ENCODE measurements at regions not wholly inside any gene's neighbourhood (a gene's known extent, or its start where the extent isn't known, plus 50 kb on each side); places are given as distances from the start of the nearest gene placed in this dataset.
"Not testable (repeated sequence)": the region's sequence is repeated elsewhere in the genome, so short reads cannot be mapped to it uniquely, and the experiment has no call there.

DNA sequence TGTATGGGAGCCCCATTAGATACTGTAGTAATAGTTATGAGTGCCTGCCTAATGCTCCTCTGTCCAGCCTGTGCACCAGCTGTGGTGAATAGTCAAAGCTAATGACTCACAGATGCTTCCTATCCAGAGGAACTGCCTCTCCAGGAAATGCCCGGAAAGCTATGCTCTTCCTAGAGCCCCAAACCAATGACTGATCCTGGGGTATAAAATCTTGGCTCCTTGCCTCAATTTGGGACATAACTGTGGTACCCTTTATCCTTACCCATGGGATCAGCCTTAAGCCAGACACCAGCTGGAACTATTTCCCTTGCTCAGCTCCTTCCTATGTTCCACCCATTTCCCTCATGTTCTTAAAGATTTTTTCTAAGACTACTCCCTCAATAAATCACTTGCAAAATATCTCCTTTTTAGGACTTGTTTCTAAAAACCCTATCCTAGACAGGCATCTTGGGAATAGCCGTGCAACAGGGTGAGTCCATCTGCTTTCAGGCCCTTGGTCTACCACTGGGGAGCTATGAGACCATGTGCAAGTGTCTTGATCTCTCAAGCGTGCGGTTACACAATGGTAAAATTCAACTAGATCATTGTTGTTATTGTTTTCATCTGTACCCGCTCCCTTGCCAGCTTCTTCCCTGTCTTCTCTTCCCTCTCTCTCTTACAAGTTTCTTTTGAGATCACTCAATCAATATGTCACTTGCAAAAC lies 283.7 kb downstream of the BTBD3 start:
- no peak for DNase-seq

DNA sequence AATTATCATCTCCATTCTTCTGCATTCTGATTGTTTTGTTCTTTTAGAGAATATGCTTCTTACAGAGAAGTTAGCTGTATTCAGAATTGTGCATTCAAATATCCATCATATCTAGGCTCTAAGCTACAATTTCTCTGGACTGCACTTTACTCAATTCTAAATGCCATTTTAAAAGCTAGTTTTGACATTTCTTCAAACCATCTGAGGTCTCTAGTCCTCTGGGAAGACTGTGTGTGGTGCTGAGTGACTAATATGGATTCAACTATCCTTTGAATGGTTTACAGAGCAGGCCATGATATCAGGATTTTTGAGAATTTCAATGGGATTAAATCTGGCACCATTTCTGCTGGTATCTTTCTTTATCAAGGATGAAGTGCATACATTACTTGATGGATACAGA lies 285.7 kb downstream of the BTBD3 start:
- DNase-seq = no peak

DNA sequence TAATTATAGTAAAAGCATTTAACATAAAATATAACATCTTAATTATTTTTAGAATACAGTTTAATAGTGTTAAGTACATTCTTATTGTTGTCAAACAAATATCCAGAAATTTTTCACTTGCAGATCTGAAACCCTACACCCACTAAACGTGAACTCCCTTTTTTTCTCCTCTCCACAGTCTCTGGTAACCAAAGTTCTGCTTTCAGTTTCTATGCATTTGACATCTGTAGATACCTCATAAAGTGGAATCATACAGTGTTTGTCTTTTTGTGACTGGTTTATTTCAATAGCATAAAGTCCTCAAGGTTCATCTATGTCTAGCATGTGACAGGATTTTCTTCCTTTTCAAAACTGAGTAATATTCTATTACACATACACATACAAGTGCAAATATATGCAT lies 286.3 kb downstream of the BTBD3 start:
- no peak for DNase-seq

DNA sequence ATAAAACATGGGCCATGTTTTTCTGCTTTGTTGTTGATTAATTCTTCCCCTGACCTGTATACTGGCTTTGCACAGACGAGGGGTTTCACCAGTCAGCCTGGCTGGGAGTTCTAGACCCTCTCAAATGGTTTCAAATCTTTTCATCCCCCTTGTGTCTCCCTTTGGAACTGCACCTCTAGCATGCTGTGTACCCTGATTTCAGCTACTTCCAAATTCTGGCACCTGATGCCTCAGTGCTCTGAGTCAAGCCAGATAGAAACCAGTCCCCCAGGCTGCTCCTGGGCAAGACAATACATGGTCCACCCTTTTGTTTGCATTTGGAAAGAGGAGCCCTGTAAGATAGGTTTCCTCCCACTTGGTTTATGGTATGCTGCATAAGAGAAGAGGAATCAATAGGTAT lies 290.2 kb downstream of the BTBD3 start:
- DNase-seq = no peak

DNA sequence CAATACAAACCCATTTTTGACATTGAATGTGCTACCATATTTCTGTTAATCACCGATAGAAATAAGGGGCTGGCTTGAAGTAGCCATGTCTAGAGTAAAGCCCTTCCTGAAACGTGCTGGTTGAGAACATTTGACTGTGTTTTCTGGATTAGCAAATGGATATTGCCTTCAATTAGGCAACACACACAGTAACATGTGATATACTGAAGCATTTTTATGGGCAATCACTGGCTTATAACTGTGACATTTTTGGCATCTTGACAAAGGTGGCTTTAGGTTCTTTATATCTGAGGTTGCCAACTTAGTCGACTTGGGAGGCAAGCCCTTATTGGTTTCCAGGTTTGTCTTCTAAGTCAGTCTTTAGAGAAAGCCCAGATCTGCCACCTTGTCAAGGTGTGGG lies 292.9 kb downstream of the BTBD3 start:
- DNase-seq = no peak

DNA sequence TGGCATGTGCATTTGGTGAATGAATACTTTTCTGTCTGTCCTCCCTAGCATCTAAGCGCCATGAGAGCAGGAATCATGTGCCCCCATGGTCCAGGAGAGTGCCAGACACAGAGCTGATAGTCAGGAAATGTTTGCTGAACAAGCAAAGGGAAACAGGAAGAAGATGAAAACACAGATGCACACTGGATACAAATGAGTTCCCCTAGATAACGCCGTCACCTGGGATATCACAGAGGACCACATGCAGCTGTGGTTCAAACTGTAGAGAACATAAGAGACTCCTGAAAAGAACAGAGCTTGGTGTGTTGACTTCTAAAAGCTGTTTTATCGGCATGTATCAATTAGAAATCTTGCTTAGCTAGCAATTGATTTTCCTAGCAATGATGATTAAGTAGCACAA lies 293.7 kb downstream of the BTBD3 start:
- DNase-seq = no peak

DNA sequence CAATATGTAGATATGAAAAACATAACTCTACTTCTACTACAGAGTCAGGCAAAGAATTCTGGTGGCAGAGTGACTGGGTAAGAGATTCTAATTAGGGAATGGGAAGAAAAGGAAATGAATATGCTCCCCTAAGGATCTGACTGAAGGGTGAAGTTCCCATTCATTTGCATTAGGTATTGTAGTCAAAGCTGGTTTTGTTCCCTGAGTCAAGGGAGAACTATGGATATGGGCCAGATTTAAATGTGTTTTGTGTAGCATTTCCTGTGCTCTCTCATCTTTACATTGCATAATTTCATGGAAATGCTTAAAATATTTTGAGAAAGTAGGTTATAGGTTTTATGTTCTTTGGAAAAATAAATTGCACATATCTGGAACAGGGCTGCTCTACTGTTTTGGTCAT lies 299.7 kb downstream of the BTBD3 start:
- DNase-seq = no peak

DNA sequence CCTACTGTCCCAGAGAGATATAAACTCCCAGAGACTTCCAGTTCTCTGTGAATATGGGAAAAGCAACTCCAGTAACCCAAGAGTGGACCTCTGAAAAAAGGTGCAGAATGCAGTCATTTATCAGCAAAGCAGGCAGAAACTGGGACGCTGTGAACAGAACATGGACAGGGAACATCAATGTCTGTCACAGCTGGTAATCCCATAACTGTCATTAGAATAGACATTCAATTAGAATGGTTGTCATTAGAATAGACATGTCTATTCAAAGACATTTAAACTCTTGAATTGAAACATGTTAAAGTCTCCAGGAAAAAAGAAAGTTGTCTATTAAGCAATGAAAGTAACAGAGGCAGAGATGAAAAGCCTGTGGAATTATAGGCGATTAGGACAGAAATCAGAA lies 302.1 kb downstream of the BTBD3 start:
- DNase-seq = no peak

DNA sequence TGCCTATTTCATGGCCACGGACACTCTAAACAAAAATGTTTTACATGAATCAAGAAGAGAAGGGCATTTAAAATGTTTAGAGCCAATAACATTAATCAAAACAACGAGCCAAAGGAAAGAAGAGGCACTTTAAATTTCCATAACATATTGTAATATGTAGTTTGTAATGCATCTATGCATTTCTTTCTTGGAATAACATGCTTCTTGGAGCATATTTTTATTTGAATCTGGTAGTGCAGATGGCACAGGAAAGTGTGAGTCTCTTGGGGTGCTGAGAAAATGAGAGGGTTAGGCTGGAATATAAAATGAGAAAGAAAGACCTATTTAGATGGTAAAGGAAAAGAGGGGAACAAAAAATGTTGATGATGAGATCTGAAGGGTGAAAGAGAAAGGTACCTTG lies 305.4 kb downstream of the BTBD3 start:
- peak in 1 of 58 donors; percentile 2 for DNase-seq

DNA sequence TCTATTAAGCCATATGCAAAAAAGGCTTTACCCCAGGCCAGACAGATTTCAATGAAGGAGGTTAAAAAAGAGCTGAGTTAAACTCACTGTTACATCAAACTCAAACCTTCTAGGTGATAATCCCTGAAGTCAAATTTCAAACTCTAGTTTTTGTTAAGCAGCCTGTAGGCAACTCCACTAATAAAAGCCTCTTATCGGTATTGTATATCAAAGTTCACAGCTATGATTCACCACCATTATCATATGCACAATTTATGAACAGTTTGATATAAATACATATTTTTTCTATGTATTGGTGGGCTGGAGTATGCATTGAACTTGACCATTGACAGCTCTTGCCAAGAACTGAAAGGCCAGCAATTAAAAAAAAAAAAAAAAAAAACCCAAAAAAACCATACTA lies 308.2 kb downstream of the BTBD3 start:
- DNase-seq = no peak

DNA sequence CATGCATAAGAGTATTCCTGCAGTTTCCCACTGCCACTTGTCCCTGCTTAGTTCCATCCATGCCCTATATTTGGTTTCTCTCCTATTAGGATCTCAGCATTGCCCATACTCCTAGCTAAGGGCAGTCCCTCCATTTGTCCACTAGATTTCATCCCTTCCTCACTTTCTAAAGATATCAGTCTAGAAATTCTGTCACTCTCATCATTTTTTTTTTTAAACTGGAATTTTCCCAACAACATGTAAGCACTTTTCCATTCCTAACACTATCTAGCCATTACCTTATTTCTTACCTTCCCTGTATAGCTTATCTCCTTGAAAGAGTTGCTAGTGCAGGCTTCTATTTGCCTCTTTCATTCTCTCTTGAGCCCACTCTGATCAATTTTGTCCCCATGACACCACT lies 312.2 kb downstream of the BTBD3 start:
- no peak for DNase-seq

DNA sequence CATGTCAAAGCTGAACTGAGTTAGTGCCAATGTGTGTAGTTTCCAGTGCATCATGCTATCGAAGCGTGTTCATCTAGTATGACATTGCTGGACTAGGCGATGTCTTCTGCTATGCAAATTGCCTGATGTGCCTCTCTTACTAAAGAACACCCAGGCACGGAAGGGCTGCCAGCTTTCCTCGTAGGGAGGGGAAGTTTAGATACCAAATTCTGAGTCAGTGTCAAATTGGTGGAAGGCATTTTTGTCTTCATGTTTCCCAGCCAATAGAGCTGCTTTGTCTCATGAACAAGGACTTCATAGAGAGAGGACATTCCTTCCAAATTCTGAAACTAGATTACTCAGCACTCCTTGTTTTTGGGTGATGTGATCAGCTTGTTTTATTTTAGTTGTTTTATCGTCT lies 320.1 kb downstream of the BTBD3 start:
- peak in 52 of 58 donors; percentile 4 to 86 (median 48) for DNase-seq

DNA sequence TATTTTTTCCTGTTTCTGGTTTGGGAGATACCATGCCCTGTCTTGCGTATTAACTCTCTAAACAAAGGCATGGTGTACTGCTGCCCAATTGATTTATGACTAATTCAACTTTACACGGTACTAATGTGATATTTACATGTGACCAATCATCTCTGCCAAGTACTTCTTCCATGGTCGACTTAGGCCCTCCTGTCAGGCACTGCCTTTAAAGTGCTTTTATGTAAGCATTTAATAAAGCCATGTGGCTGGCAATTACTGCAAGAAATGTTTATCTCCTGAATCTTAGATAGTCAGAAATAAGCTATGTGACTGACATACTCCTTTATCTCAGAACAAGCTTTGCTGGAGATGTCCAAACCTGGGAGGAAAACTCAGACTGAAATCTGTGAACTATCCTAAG lies 323.4 kb downstream of the BTBD3 start:
- no peak for DNase-seq

DNA sequence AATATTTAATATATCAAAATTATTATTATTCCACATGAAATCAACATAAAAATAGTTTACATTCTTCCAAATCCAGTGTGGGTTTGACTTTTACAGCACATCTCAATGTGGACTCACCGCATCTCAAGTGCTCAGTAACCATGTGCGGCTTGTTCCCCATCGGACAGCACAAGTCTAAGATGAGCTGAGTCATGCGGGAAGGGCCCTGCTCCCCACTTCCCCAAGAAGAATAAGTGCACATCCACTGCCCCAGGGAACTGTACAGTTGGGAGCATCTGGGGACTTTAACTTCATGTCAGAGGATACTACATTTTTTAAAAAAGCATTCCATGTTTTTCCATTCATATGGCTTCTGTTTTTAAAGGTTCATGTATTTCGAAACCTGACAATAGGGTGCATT lies 325.6 kb downstream of the BTBD3 start:
- DNase-seq = no peak

DNA sequence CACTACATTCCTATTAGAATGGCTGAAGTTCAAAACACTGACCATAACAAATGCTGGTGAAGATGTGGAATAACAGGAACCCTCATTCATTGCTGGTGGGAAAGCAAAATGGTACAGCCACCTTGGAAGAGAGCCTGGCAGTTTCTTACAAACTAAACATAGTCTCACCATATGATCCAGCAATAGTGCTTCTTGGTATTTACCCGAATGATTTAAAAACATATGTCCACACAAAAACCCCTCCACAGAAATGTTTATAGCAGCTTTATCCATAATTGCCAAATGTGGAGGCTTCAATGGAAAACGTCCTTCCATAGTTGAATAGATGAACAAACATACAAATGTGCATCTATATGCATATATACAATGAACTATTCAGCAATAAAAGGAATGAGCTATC lies 330.8 kb downstream of the BTBD3 start:
- no peak for DNase-seq

DNA sequence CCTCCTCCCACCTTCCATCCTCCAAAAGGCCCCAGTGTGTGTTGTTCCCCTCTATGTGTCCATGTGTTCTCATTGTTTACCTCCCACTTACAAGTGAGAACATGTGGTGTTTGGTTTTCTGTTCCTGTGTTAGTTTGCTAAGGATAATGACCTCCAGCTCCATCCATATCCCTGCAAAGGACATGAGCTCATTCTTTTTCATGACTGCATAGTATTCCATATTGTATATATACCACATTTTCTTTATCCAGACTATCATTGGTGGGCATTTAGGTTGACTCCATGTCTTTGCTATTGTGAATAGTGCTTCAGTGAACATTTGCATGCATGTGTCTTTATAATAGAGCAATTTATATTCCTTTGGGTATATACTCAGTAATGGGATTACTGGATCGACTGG lies 333.0 kb downstream of the BTBD3 start:
- not testable (repeated sequence) for DNase-seq

DNA sequence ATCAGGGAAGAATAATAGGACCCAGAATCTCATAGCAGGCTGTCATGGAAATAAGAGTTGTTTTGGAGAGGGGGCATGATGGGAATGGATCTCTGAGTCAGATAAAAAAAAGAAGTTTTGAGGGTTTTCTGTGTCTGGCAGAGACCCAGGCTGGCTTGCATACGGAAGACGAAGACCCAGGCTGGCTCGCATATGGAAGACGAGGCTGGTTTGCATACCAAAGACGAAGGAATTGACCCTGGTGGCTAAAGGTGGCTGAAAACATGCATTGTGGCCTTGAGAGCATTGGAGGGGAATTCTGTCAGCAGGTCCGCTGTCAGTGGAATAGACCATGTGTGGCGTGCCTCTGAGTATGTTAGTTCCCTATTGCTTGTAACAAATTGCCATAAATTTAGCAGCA lies 335.1 kb downstream of the BTBD3 start:
- DNase-seq = no peak

DNA sequence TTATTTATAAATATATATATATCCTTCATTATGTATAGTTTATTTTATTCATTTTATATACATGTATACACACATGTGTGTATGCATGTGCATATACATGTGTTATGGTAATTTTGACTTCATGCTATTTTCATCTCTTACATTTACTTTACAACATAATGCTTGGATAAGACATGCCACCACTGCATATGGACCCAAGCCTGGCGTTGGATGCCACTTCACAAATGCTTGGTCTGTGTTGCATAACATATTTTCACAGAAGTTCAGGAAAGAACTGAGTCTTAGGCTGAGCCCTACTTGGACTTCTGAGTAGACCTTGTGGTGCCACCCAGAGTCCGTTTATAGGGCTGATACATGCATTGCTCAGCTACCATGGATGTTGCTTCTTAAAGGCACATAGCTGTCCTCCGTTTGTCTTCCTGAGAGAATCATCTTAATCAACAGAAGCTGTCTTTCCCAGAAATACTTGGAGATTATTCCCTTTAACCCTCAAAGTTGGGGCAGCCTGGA lies 337.8 kb downstream of the BTBD3 start:
- DNase-seq = peak in 3 of 58 donors; percentile 1 to 26 (median 7)

DNA sequence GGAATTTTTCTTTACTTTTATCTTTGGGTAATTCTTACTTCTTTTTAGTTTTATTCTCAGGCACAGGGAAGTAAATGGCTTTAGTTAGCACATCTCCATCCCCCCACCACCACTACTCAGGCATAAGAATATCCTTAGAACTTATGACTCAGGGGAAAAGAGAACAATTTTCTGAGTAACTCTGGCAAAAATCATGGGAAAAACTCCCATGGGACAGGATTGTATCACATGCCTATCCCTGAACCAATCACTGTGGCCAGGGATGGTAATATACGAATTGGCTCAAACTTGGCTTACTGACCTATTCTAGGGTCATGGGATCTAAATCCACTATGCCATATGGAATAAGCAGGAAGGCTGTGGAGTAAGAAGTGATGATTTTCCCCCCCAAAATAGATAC lies 339.1 kb downstream of the BTBD3 start:
- DNase-seq = no peak

DNA sequence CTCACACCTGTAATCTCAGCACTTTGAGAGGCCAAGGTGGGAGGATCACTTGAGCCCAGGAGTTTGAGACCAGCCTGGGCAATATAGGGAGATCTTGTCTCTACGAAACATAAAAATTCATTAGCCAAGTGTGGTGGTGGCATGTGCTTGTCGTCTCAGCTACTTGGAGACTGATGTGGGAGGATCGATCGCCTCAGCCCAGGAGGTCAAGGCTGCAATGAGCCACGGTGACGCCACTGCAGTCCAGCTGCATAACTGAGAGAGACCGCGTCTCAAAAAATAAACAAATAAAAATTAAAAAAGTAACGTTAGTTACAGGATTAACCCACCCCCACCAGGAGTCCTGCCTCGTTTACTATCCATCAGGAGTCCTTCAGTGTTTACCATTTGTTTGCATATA lies 345.1 kb downstream of the BTBD3 start:
- no peak for DNase-seq

DNA sequence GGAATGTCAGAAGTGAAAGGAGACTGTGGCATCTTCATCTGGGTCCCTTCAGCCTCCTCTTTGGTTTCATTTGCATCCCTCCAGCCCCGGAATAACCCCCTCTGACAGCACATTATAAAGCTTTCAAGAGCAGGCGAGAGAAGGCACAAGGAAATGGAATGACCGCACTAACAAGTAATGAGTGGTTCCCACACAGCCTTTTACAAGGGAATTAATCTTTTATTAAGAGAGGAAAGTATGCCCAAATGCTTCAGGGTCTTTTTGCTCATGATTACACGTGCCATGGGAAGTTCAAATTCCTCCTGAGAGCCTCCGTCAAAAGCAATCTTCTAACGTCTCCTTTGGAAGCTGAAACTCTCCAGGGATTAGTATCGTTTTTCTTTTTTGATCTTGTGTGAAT lies 347.0 kb downstream of the BTBD3 start:
- DNase-seq = no peak

DNA sequence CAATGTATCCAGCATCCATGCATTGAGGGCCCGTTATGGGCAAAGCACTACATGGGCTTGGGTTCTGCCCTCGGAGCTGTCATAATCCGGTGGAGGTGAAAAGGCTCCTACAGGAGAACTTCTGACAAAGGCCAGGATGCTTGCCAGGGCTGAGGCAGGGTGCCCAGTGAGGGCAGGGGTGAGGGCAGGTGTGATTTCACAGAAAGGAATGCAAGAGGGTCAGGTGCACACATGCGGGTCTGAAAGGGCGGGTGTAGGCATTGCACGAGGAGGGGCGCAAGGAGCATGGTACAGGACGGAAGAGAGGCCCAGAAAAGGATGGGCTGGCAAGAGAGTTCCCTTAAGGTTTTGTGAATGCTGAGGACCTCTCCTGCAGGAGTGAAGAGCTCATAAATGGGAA lies 348.0 kb downstream of the BTBD3 start:
- no peak for DNase-seq

DNA sequence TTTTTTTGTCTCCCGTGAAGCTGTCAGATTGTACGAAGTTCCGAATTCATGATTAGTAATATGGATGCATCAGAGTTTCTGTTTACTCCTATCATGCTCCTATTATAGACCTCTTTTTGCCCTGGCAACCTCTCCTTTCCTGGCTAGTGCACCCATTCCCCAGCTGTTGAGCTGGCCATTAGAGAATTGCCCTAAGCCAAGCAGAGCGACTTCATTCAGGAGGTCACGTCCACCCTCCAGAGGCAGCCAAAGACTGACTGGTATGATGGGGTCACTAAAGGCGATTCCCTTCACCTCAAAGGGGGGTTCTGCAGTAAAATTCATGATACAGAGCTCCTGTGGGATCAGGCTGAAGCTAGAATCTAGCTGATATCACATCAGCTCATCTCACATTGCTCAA lies 351.9 kb downstream of the BTBD3 start:
- DNase-seq = no peak

DNA sequence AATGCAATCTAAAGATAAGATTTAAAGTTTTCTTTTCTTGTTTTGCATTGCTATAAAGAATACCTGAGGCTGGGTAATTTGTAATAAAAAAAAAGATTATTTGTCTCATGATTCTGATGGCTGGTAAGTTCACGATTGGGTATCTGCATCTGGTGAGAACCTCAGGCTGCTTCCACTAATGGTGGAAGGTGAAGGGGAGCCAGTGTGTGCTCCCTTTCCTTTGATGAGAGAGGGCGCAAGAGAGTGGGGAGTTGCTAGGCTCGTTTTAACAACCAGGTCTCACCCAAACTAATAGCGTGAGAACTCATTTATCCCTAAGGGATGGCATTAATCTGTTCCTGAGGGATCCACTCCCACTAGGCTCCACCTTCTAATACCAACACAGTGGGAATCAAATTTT lies 353.2 kb downstream of the BTBD3 start:
- DNase-seq = no peak

All from anterior cingulate cortex (tissue), 58 donors.